ENCODE measurements at regions not wholly inside any gene's neighbourhood (a gene's known extent, or its start where the extent isn't known, plus 50 kb on each side); places are given as distances from the start of the nearest gene placed in this dataset.

- TF ChIP-seq ZNF384 (IDR thresholded peaks at IDR 0.05) (no peak), ARNT (IDR thresholded peaks at IDR 0.05) (no peak), CTBP1 (IDR thresholded peaks at IDR 0.05; ENCODE audit: borderline replicate concordance) (no peak), PKNOX1 (IDR thresholded peaks at IDR 0.05) (no peak), FOXA1 (IDR thresholded peaks at IDR 0.05) (no peak), BHLHE40 (IDR thresholded peaks at IDR 0.05; ENCODE audit: borderline replicate concordance) (no peak), TARDBP (IDR thresholded peaks at IDR 0.05) (no peak), SP1 (IDR thresholded peaks at IDR 0.05) (no peak), HDGF (IDR thresholded peaks at IDR 0.05; ENCODE audit: borderline replicate concordance) (no peak), NFRKB (IDR thresholded peaks at IDR 0.05) (no peak), LEF1 (IDR thresholded peaks at IDR 0.05; ENCODE audit: borderline replicate concordance) (no peak), L3MBTL2 (conservative IDR thresholded peaks at IDR 0.05) (no peak), FOXM1 (IDR thresholded peaks at IDR 0.05; ENCODE audit: borderline replicate concordance) (no peak), FOXK2 (IDR thresholded peaks at IDR 0.05) (no peak)
- POLR2A ChIA-PET: no interaction called here
- no peak for DNase-seq (ENCODE audit: extremely low spot score)
- CTCF ChIA-PET: no interaction called here
Observed at GRCh38 chr15:69848096-69848495, 249.6 kb downstream of the TLE3 start.

- POLR2A ChIA-PET: no interaction called here
- no peak for DNase-seq (ENCODE audit: extremely low spot score)
- CTCF ChIA-PET: no interaction called here
Observed at GRCh38 chr15:69848551-69849231, 249.0 kb downstream of the TLE3 start.

GRCh38 chr15:69849232-69849610 lies 248.5 kb downstream of the TLE3 start:
- no peak for DNase-seq (ENCODE audit: extremely low spot score)
- POLR2A ChIA-PET: no interaction called here
- CTCF ChIA-PET: no interaction called here
- no peak for TF ChIP-seq BHLHE40 (IDR thresholded peaks at IDR 0.05; ENCODE audit: borderline replicate concordance)
- TF ChIP-seq FOXM1 (IDR thresholded peaks at IDR 0.05; ENCODE audit: borderline replicate concordance): no peak
- TF ChIP-seq TARDBP (IDR thresholded peaks at IDR 0.05): no peak
- no peak for TF ChIP-seq PKNOX1 (IDR thresholded peaks at IDR 0.05)
- no peak for TF ChIP-seq HDGF (IDR thresholded peaks at IDR 0.05; ENCODE audit: borderline replicate concordance)
- TF ChIP-seq SP1 (IDR thresholded peaks at IDR 0.05): no peak
- TF ChIP-seq CTBP1 (IDR thresholded peaks at IDR 0.05; ENCODE audit: borderline replicate concordance): no peak
- no peak for TF ChIP-seq FOXA1 (IDR thresholded peaks at IDR 0.05)
- no peak for TF ChIP-seq ARNT (IDR thresholded peaks at IDR 0.05)
- TF ChIP-seq FOXK2 (IDR thresholded peaks at IDR 0.05): no peak
- TF ChIP-seq LEF1 (IDR thresholded peaks at IDR 0.05; ENCODE audit: borderline replicate concordance): no peak
- no peak for TF ChIP-seq NFRKB (IDR thresholded peaks at IDR 0.05)
- TF ChIP-seq ZNF384 (IDR thresholded peaks at IDR 0.05): no peak
- no peak for TF ChIP-seq ELF4 (IDR thresholded peaks at IDR 0.05)
- TF ChIP-seq SUZ12 (IDR thresholded peaks at IDR 0.05): no peak
- no peak for TF ChIP-seq L3MBTL2 (conservative IDR thresholded peaks at IDR 0.05)

More at GRCh38 chr15:69848551-69849231, 249.0 kb downstream of the TLE3 start:
- TF ChIP-seq TARDBP (IDR thresholded peaks at IDR 0.05): no peak
- no peak for TF ChIP-seq BHLHE40 (IDR thresholded peaks at IDR 0.05; ENCODE audit: borderline replicate concordance)
- TF ChIP-seq SUZ12 (IDR thresholded peaks at IDR 0.05): no peak
- no peak for TF ChIP-seq FOXA1 (IDR thresholded peaks at IDR 0.05)
- TF ChIP-seq PKNOX1 (IDR thresholded peaks at IDR 0.05): no peak
- TF ChIP-seq ARNT (IDR thresholded peaks at IDR 0.05): no peak
- no peak for TF ChIP-seq FOXK2 (IDR thresholded peaks at IDR 0.05)
- no peak for TF ChIP-seq ZNF384 (IDR thresholded peaks at IDR 0.05)
- TF ChIP-seq CTBP1 (IDR thresholded peaks at IDR 0.05; ENCODE audit: borderline replicate concordance): no peak

- DNase-seq (ENCODE audit: extremely low spot score): no peak
- ChIA-PET CTCF (no interaction called here), POLR2A (no interaction called here)
Observed at GRCh38 chr15:69852482-69852881, 245.2 kb downstream of the TLE3 start.

GRCh38 chr15:69852916-69853315 lies 244.8 kb downstream of the TLE3 start:
- ChIA-PET POLR2A (no interaction called here), CTCF (no interaction called here)
- TF ChIP-seq SP1 (IDR thresholded peaks at IDR 0.05): no peak
- DNase-seq (ENCODE audit: extremely low spot score): no peak

More at GRCh38 chr15:69852482-69852881, 245.2 kb downstream of the TLE3 start:
- TF ChIP-seq SUZ12 (IDR thresholded peaks at IDR 0.05) (no peak), BHLHE40 (IDR thresholded peaks at IDR 0.05; ENCODE audit: borderline replicate concordance) (no peak), FOXM1 (IDR thresholded peaks at IDR 0.05; ENCODE audit: borderline replicate concordance) (no peak), FOXK2 (IDR thresholded peaks at IDR 0.05) (no peak), TARDBP (IDR thresholded peaks at IDR 0.05) (no peak), L3MBTL2 (conservative IDR thresholded peaks at IDR 0.05) (no peak), ARNT (IDR thresholded peaks at IDR 0.05) (no peak), ZNF384 (IDR thresholded peaks at IDR 0.05) (no peak), FOXA1 (IDR thresholded peaks at IDR 0.05) (no peak), NFRKB (IDR thresholded peaks at IDR 0.05) (no peak), LEF1 (IDR thresholded peaks at IDR 0.05; ENCODE audit: borderline replicate concordance) (no peak), SP1 (IDR thresholded peaks at IDR 0.05) (no peak), ELF4 (IDR thresholded peaks at IDR 0.05) (no peak), CTBP1 (IDR thresholded peaks at IDR 0.05; ENCODE audit: borderline replicate concordance) (no peak), HDGF (IDR thresholded peaks at IDR 0.05; ENCODE audit: borderline replicate concordance) (no peak), PKNOX1 (IDR thresholded peaks at IDR 0.05) (no peak)

GRCh38 chr15:69853544-69853951 lies 244.2 kb downstream of the TLE3 start:
- DNase-seq (ENCODE audit: extremely low spot score): no peak
- CTCF ChIA-PET: no interaction called here
- TF ChIP-seq L3MBTL2 (conservative IDR thresholded peaks at IDR 0.05): no peak
- TF ChIP-seq FOXM1 (IDR thresholded peaks at IDR 0.05; ENCODE audit: borderline replicate concordance): no peak
- no peak for TF ChIP-seq SUZ12 (IDR thresholded peaks at IDR 0.05)
- POLR2A ChIA-PET: no interaction called here

All from HEK293T (cell line).